ENCODE measurements at regions not wholly inside any gene's neighbourhood (a gene's known extent, or its start where the extent isn't known, plus 50 kb on each side); places are given as distances from the start of the nearest gene placed in this dataset.

- H3K9me3 ChIP-seq, result no peaks in the 10 kb centered on the region
- DNase-seq (ENCODE audit: extremely low spot score in 2 of 2), result peak in 1 of 2 donors; percentile 85
- no peak for TF ChIP-seq POLR2A (IDR thresholded peaks at IDR 0.05)
- TF ChIP-seq CTCF (IDR thresholded peaks at IDR 0.05), result no peak
- TF ChIP-seq POLR2AphosphoS5 (IDR thresholded peaks at IDR 0.05; ENCODE audit: insufficient read depth in 1 of 2, low read depth in 1 of 2), result no peak
- no peak overlapping the region for H3K4me3 ChIP-seq
- no peaks in the 10 kb centered on the region for H3K27me3 ChIP-seq
- intact Hi-C loops (cut with DNase I), result no loop called here
- H3K4me1 ChIP-seq, result peaks cover 46% of the 10 kb centered on the region
- H3K27ac ChIP-seq, result peak overlapping the region; percentile 91
- H3K36me3 ChIP-seq, result no peaks in the 10 kb centered on the region
These were observed 50.4 kb upstream of the FMOD start for GRCh38 chr1:203401199-203401877.

- H3K36me3 ChIP-seq, result no peaks in the 10 kb centered on the region
- TF ChIP-seq CTCF (IDR thresholded peaks at IDR 0.05) (no peak), POLR2AphosphoS5 (IDR thresholded peaks at IDR 0.05; ENCODE audit: insufficient read depth in 1 of 2, low read depth in 1 of 2) (no peak), POLR2A (IDR thresholded peaks at IDR 0.05) (no peak)
- H3K9me3 ChIP-seq, result no peaks in the 10 kb centered on the region
- peak overlapping the region; percentile 91 for H3K27ac ChIP-seq
- no peaks in the 10 kb centered on the region for H3K27me3 ChIP-seq
- H3K4me3 ChIP-seq, result no peak overlapping the region
- peaks cover 55% of the 10 kb centered on the region for H3K4me1 ChIP-seq
- peak in 1 of 2 donors; percentile 77 for DNase-seq (ENCODE audit: extremely low spot score in 2 of 2)
- intact Hi-C loops (cut with DNase I), result no loop called here
These were observed 51.2 kb upstream of the FMOD start for GRCh38 chr1:203402152-203402551.

- no peak for TF ChIP-seq CTCF (IDR thresholded peaks at IDR 0.05)
- TF ChIP-seq POLR2AphosphoS5 (IDR thresholded peaks at IDR 0.05; ENCODE audit: insufficient read depth in 1 of 2, low read depth in 1 of 2), result peak; percentile 33 to 87
- TF ChIP-seq POLR2A (IDR thresholded peaks at IDR 0.05), result no peak
- peak in 1 of 2 donors; percentile 86 for DNase-seq (ENCODE audit: extremely low spot score in 2 of 2)
- Histone ChIP-seq H3K36me3 (no peaks in the 10 kb centered on the region), H3K4me1 (peaks cover 61% of the 10 kb centered on the region), H3K27me3 (no peaks in the 10 kb centered on the region), H3K9me3 (no peaks in the 10 kb centered on the region), H3K27ac (peak overlapping the region; percentile 91), H3K4me3 (no peak overlapping the region)
- intact Hi-C loops (cut with DNase I), result no loop called here
These were observed 51.9 kb upstream of the FMOD start for GRCh38 chr1:203402629-203403337.

- intact Hi-C loops (cut with DNase I), result no loop called here
- no peaks in the 10 kb centered on the region for H3K9me3 ChIP-seq
- no peaks in the 10 kb centered on the region for H3K36me3 ChIP-seq
- peak in 1 of 2 donors; percentile 87 for DNase-seq (ENCODE audit: extremely low spot score in 2 of 2)
- peaks cover 69% of the 10 kb centered on the region for H3K4me1 ChIP-seq
- no peak overlapping the region for H3K4me3 ChIP-seq
- TF ChIP-seq POLR2AphosphoS5 (IDR thresholded peaks at IDR 0.05; ENCODE audit: insufficient read depth in 1 of 2, low read depth in 1 of 2) (no peak), CTCF (IDR thresholded peaks at IDR 0.05) (no peak), POLR2A (IDR thresholded peaks at IDR 0.05) (no peak)
- H3K27me3 ChIP-seq, result no peaks in the 10 kb centered on the region
- H3K27ac ChIP-seq, result peak overlapping the region; percentile 91
These were observed 52.7 kb upstream of the FMOD start for GRCh38 chr1:203403586-203403985.

- no peaks in the 10 kb centered on the region for H3K9me3 ChIP-seq
- H3K4me3 ChIP-seq, result no peak overlapping the region
- peaks cover 78% of the 10 kb centered on the region for H3K4me1 ChIP-seq
- intact Hi-C loops (cut with DNase I), result no loop called here
- no peaks in the 10 kb centered on the region for H3K36me3 ChIP-seq
- peak in 1 of 2 donors; percentile 58 for DNase-seq (ENCODE audit: extremely low spot score in 2 of 2)
- H3K27ac ChIP-seq, result peak overlapping the region; percentile 91
- no peaks in the 10 kb centered on the region for H3K27me3 ChIP-seq
- no peak for TF ChIP-seq CTCF (IDR thresholded peaks at IDR 0.05)
- no peak for TF ChIP-seq POLR2A (IDR thresholded peaks at IDR 0.05)
- no peak for TF ChIP-seq POLR2AphosphoS5 (IDR thresholded peaks at IDR 0.05; ENCODE audit: insufficient read depth in 1 of 2, low read depth in 1 of 2)
These were observed 53.6 kb upstream of the FMOD start for GRCh38 chr1:203404546-203404945.

All from vagina (tissue), 2 donors.